ENCODE measurements at regions not wholly inside any gene's neighbourhood (a gene's known extent, or its start where the extent isn't known, plus 50 kb on each side); places are given as distances from the start of the nearest gene placed in this dataset.

GRCh38 chr13:68692049-68692448 is 1415.6 kb upstream of the ATXN8OS start:
- TF ChIP-seq EZH2 (IDR thresholded peaks at IDR 0.05; ENCODE audit: borderline replicate concordance, low read depth, low read length, poor library complexity, severe bottlenecking) (no peak), CTCF (conservative IDR thresholded peaks at IDR 0.05; ENCODE audit: low read depth, low read length) (no peak)

Measured in A673 (cell line).